HuH-7.5 (cell line): ENCODE measurements at regions not wholly inside any gene's neighbourhood (a gene's known extent, or its start where the extent isn't known, plus 50 kb on each side); places are given as distances from the start of the nearest gene placed in this dataset.
"Not testable (repeated sequence)": the region's sequence is repeated elsewhere in the genome, so short reads cannot be mapped to it uniquely, and the experiment has no call there.

Source experiments
- DNase-seq: peaks from one replicate; pipeline ENCODE4 v3.0.0; 2011; ENCODE audit warnings: low spot score

- no peak for DNase-seq
Observed at GRCh38 chr4:112077743-112078142, 67.5 kb upstream of the FAM241A start.

GRCh38 chr4:112082954-112083586 is 62.2 kb upstream of the FAM241A start:
- DNase-seq: no peak

GRCh38 chr4:112083587-112084347 is 61.5 kb upstream of the FAM241A start:
- no peak for DNase-seq

GRCh38 chr4:112085156-112086035 is 59.9 kb upstream of the FAM241A start:
- no peak for DNase-seq

- DNase-seq: no peak
Observed at GRCh38 chr4:112086036-112086434, 59.2 kb upstream of the FAM241A start.

- DNase-seq: not testable (repeated sequence)
Observed at GRCh38 chr4:112086661-112087060, 58.6 kb upstream of the FAM241A start.

- not testable (repeated sequence) for DNase-seq
Observed at GRCh38 chr4:112092330-112092729, 52.9 kb upstream of the FAM241A start.

GRCh38 chr4:112093636-112094202 is 51.5 kb upstream of the FAM241A start:
- DNase-seq: no peak

GRCh38 chr4:112094330-112094729 is 50.9 kb upstream of the FAM241A start:
- no peak for DNase-seq
